Rectal smooth muscle tissue (tissue), 1 donor: ENCODE measurements at regions not wholly inside any gene's neighbourhood (a gene's known extent, or its start where the extent isn't known, plus 50 kb on each side); places are given as distances from the start of the nearest gene placed in this dataset.

Experiments used
- H3K27ac ChIP-seq: one replicate; pipeline ENCODE4 v1.7.0; 2013; ENCODE audit warnings: low read depth, low read length, inconsistent platforms
- H3K27me3 ChIP-seq: one replicate; pipeline ENCODE4 v1.7.0; 2013; ENCODE audit warnings: low read length; ENCODE audit not compliant: control insufficient read depth, insufficient read depth
- H3K36me3 ChIP-seq: one replicate; pipeline ENCODE4 v1.7.0; 2013; ENCODE audit warnings: low read length; ENCODE audit not compliant: control insufficient read depth, insufficient read depth
- H3K4me1 ChIP-seq: one replicate; pipeline ENCODE4 v1.7.0; 2013; ENCODE audit warnings: low read length; ENCODE audit not compliant: control insufficient read depth, insufficient read depth
- H3K4me3 ChIP-seq: one replicate; pipeline ENCODE4 v1.7.0; 2013; ENCODE audit warnings: low read length
- H3K9ac ChIP-seq: one replicate; pipeline ENCODE4 v1.7.0; 2013; ENCODE audit warnings: low read length

DNA sequence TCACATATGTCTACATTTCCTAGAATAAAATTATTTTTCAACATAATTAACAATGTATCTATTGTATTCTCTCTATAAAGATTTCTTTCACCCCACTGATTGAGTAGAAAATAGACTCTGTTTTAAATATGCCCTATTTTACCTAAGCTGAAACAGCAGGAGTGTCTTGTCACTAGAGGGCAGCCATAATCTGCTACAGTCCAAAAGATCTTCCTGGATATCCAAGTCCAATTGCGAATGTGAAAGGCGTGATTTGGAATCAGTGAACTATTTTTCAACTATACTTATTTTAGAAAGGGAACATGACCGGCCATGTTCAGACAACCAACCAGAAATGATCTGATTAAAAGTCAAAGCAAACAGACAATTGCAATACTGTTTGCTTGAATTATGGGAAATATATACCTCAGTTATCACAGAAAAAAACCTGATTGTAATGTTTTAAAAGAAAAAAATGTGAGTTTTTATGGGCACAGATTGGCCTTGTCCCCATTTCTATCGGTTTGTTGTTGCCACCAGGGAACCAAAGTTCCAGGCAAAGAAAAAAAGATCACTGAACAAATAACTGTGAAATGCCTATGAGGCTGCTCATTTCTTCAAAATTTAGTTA is 1211.0 kb upstream of the ADGRL4 start:
- no peaks in the 10 kb centered on the region for H3K27me3 ChIP-seq
- H3K36me3 ChIP-seq: no peaks in the 10 kb centered on the region
- no peak overlapping the region for H3K27ac ChIP-seq
- H3K9ac ChIP-seq: no peak overlapping the region
- H3K4me3 ChIP-seq: no peak overlapping the region
- H3K4me1 ChIP-seq: no peaks in the 10 kb centered on the region

DNA sequence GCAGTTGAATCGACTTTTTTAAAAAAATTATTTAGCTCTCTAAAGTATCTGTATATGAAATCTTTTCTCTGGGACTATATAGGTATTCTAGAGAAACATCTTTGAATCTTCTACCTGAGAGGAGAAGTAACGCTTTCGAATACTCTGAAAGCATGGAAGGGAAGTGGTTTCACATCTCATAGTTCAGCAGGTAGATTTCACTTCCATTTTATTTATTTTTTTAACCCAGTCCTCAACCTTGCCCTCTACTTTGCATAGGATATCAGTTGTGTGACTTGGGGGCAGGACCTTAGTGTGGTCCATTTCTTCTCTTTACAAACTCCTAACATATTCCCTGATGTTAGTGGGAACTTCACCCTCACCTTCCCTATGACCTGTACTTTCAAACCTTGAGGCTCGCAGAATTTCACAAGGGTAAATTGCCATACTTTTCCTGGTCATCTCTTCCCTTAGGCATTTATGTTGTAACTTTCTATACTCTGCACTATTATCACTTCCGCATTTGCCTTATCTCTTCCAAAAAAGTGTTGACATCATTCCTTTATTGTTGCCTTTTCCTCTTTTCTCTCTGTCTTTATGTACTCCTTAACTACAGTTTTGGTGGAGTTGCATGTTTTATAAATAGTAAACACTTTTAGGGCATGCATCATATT is 1208.5 kb upstream of the ADGRL4 start:
- Histone ChIP-seq H3K4me3 (no peak overlapping the region), H3K27me3 (no peaks in the 10 kb centered on the region), H3K9ac (no peak overlapping the region), H3K27ac (no peak overlapping the region), H3K4me1 (no peaks in the 10 kb centered on the region), H3K36me3 (no peaks in the 10 kb centered on the region)

DNA sequence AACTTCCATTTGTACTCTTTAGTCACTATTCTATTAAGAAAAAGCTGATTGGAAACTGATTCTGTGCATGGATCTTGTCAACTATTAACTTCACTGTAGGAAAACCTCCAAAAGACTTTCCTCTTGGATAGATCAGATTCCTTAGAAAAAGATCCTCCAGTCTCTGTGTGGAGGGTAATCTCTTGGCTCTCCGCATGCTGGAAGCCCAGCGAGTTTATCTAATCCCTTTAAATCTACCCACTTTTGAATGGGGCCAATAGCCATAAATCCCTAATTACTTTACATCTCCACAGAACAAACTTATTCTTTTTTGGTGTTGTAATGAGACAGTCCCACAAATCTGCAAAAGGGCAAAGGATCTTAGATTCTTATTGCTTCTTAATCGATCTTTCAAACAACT is 1206.4 kb upstream of the ADGRL4 start:
- H3K27ac ChIP-seq: no peak overlapping the region
- H3K36me3 ChIP-seq: no peaks in the 10 kb centered on the region
- no peaks in the 10 kb centered on the region for H3K27me3 ChIP-seq
- no peak overlapping the region for H3K9ac ChIP-seq
- no peak overlapping the region for H3K4me3 ChIP-seq
- no peaks in the 10 kb centered on the region for H3K4me1 ChIP-seq

DNA sequence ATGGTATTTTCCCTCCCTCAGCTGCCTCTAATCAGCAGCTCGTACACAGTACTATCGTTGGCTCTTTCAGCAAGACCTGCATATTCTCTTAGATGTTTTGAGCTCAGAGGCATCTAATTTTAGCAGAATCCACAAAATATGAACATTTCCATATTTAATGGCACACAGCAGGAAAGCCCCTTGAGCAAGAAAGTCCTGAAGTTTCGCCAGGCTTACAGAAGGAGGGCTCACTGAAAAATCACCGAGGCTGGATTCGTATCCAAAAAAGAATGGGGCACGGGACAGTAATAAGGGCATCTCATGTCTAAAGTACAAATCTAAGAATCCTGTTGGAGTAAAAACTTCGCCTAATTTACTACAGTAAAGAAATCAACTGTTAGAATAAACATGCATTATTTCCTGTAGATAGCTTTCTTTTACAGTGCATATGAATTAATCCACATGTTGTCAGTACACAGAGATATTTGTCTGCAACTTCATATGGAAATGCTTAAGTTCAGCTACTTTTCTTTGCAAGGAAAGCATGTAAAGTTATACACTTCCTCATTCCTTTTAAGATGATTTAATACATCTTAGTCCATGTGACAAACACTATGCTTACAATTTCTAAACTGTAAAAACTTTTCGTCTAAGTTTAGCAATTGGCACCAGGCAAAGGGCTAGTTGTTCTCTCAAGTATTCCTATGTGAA is 1205.3 kb upstream of the ADGRL4 start:
- no peaks in the 10 kb centered on the region for H3K4me1 ChIP-seq
- no peak overlapping the region for H3K4me3 ChIP-seq
- no peaks in the 10 kb centered on the region for H3K27me3 ChIP-seq
- H3K36me3 ChIP-seq: no peaks in the 10 kb centered on the region
- no peak overlapping the region for H3K27ac ChIP-seq
- H3K9ac ChIP-seq: no peak overlapping the region

DNA sequence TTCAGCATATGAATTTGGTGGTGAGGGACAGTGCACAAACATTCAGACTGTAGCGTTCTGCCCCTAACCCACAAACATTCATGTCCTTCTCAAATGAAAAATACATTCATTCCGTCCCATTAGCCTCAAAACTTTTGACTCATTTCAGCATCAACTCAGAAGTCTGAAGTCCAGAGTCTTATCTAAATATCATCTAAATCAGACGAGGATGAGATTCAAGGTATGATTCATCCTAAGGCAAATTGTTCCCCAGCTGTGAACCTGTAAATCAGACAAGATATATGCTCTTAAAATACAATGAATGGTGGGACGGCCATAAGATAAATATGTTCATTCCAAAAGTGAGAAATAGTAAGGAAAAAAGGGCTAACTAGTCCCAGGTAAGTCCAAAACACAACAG is 1195.6 kb upstream of the ADGRL4 start:
- Histone ChIP-seq H3K36me3 (no peaks in the 10 kb centered on the region), H3K4me1 (no peaks in the 10 kb centered on the region), H3K27me3 (no peaks in the 10 kb centered on the region), H3K27ac (no peak overlapping the region), H3K9ac (no peak overlapping the region), H3K4me3 (no peak overlapping the region)

DNA sequence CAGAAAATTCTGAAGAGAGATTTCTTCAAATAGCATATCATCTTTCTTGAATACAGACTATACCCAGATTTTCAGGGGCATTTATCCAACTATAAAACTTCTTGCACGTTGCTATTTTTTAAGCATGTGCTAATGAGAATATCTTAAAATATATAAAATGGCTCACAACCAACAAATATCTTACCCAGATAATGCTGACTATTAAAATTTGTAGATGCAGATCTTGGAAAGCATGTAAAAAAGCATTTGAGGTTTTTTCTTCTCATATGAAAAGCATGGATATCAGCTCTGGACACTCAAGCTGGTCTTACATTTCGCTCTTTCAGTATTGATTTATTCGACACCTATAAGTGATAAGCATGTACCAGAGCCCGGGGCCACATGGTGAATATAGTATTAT is 1187.7 kb upstream of the ADGRL4 start:
- H3K9ac ChIP-seq: no peak overlapping the region
- no peaks in the 10 kb centered on the region for H3K36me3 ChIP-seq
- H3K27ac ChIP-seq: no peak overlapping the region
- H3K4me1 ChIP-seq: no peaks in the 10 kb centered on the region
- H3K4me3 ChIP-seq: no peak overlapping the region
- no peaks in the 10 kb centered on the region for H3K27me3 ChIP-seq

DNA sequence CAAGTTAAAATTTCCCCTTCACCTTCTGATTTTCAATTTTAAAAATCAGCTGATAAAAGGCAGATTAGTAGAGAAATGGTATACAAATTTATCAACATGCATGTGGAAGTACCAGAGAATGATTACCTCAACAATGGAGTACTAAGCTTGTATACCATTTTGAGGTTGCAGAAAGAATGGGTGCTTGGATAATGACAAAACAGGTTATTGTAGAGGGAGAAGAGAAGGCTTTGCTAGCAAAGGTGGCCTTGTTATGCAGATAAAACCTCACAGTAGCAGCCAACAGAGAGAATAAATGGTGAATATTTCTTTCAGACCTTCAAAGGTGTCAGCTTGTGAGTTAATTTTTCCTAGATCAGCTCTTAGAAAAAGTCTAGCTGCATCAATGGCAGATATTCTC is 1174.9 kb upstream of the ADGRL4 start:
- H3K4me1 ChIP-seq: no peaks in the 10 kb centered on the region
- H3K4me3 ChIP-seq: no peak overlapping the region
- no peaks in the 10 kb centered on the region for H3K27me3 ChIP-seq
- no peaks in the 10 kb centered on the region for H3K36me3 ChIP-seq
- no peak overlapping the region for H3K27ac ChIP-seq
- H3K9ac ChIP-seq: no peak overlapping the region

DNA sequence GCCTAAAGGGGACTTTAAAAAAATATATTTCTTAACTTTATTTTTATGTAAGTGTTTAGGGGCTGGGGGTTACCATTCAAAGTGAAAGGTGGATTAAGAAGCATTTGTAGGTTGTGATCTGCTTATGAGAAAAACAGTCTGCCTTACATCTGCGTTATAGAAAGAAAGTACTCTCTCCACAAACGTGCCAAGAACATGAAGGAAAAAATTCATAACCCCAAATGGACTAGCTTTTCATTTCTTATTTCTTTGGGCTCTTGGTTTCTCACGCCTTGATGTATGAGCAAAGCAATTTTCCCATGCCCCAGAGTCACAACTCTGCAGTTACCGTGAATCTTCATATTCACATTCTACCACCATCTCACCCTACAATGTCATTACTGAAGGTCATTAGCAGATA is 1165.1 kb upstream of the ADGRL4 start:
- no peaks in the 10 kb centered on the region for H3K27me3 ChIP-seq
- no peak overlapping the region for H3K4me3 ChIP-seq
- H3K27ac ChIP-seq: no peak overlapping the region
- H3K4me1 ChIP-seq: peaks cover 2% of the 10 kb centered on the region
- no peak overlapping the region for H3K9ac ChIP-seq
- H3K36me3 ChIP-seq: no peaks in the 10 kb centered on the region

DNA sequence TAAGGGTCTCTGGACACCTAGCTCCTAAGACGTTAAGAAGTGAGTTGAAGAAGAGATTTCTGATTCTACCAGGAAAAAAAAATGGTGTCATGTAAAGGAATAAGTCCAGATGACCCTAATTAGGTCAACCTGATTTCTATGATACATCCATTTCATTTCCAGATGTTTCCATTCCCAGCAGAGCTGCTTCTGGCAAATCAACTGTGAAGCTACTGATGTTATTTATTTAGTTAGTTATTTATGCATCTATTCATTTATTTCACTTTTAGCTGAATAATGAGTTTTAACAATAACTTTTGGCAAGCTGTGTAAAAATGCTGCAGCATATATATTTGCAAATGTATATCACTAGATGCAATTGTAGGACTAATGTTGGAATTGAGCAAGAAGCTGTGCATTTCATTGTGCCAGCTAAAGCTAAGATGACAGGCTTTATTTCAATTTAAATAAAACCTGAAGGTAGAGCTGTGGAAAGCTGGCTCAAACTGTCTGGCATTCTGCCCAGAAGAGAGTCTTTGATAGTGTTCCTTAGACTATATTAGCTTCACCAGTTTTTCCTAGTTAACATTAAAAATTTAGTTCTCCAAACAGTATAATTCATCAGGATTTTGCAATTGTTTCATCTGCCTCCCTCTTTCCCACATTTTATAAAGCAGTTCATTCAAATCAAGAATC is 1164.4 kb upstream of the ADGRL4 start:
- Histone ChIP-seq H3K4me3 (no peak overlapping the region), H3K4me1 (peaks cover 2% of the 10 kb centered on the region), H3K9ac (no peak overlapping the region), H3K27me3 (no peaks in the 10 kb centered on the region), H3K36me3 (no peaks in the 10 kb centered on the region), H3K27ac (no peak overlapping the region)

DNA sequence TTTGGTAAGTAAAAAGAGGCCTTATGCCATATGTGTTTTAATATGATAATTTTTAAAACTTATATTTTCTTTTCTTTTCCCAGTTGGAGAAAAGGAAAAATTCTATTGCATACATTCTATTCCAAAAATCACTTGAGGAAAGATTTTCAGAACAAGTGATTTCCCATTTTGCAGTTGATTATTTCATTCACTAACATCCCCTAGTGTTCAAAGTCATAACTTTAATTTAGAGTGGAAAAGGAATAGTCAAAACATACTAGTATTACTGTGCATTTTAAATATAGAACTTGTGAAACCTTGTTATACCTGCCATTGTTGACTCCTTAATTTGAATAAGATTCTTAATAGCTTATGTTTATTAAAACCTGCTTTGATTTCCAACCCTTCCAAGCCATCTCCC is 1157.6 kb upstream of the ADGRL4 start:
- no peaks in the 10 kb centered on the region for H3K36me3 ChIP-seq
- H3K27me3 ChIP-seq: no peaks in the 10 kb centered on the region
- H3K4me3 ChIP-seq: no peak overlapping the region
- no peaks in the 10 kb centered on the region for H3K4me1 ChIP-seq
- H3K9ac ChIP-seq: no peak overlapping the region
- H3K27ac ChIP-seq: no peak overlapping the region

DNA sequence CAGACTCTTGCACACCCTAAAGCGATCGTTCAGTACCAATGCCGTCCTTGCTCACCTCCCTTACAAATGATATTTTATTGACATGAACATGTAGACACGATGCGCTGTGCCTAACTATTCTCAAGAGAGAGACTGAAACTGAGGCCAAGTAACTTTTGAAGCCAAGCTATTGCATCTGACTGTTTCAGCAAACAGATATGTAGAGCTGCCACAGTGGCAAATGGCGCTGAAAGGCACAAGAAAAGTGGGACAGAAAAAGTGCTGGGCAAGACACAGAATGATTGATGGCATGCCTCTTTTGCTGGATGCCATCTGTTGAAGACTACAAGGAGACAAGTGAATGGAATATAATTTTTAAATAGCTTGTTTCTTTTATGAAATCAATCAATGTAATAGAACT is 1157.2 kb upstream of the ADGRL4 start:
- no peaks in the 10 kb centered on the region for H3K4me1 ChIP-seq
- no peak overlapping the region for H3K4me3 ChIP-seq
- H3K27me3 ChIP-seq: no peaks in the 10 kb centered on the region
- no peak overlapping the region for H3K9ac ChIP-seq
- no peaks in the 10 kb centered on the region for H3K36me3 ChIP-seq
- H3K27ac ChIP-seq: no peak overlapping the region

DNA sequence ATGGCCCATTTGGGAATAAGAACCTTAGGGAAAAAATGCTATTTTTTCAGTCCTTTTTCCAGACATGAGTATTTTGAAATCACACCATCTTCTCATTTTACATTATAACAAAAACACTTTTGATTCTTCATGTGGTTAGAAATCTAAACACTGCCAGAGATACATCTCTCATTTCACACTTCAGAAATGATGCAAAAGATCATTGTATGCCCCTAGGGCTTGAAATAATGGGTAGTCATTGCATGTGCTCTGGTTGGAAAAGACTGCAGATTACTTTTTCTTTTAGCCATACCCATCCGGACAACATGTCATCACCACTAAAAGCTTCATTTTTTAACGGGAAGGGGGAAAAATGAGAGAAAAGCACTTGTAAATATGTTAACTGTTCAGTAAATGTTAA is 1152.2 kb upstream of the ADGRL4 start:
- Histone ChIP-seq H3K36me3 (no peaks in the 10 kb centered on the region), H3K4me3 (no peak overlapping the region), H3K27me3 (no peaks in the 10 kb centered on the region), H3K9ac (no peak overlapping the region), H3K4me1 (no peaks in the 10 kb centered on the region), H3K27ac (no peak overlapping the region)
